ENCODE measurements at regions not wholly inside any gene's neighbourhood (a gene's known extent, or its start where the extent isn't known, plus 50 kb on each side); places are given as distances from the start of the nearest gene placed in this dataset.
"Not testable (repeated sequence)": the region's sequence is repeated elsewhere in the genome, so short reads cannot be mapped to it uniquely, and the experiment has no call there.

DNA sequence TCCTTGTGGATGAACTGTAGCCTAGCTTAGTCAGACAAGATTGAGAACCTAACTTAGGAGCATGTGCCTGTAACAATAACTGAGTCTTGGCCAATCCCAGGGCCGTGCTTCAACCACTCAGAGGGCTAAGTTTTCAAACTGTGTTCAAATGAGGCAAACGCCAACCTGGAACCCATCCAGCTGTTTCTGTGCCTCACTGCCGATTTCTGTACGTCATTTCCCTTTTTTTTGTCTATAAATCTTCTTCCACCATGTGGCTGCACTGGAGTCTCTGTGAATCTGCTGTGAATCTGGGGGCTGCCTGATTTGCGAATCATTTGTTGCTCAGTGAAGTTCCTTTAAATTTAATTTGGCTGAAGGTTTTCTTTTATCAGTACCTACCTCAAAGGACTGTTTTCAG lies 115.0 kb upstream of the CHD6 start (continued):
- TF ChIP-seq SP1 (IDR thresholded peaks at IDR 0.05; ENCODE audit: low read depth, low read length) = no peak
- no peak for TF ChIP-seq SP2 (IDR thresholded peaks at IDR 0.05; ENCODE audit: low read length)
- TF ChIP-seq TBP (IDR thresholded peaks at IDR 0.05; ENCODE audit: low read depth, low read length) = no peak

DNA sequence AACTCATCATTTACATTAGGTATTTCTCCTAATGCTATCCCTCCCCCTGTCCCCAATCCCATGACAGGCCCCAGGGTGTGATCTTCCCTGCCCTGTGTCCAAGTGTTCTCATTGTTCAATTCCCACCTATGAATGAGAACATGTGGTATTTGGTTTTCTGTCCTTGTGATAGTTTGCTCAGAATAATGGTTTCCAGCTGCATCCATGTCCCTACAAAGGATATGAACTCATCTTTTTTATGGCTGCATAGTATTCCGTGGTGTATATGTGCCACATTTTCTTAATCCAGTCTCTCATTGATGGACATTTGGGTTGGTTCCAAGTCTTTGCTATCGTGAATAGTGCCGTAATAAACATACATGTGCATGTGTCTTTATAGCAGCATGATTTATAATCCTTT lies 113.0 kb upstream of the CHD6 start:
- H3K56ac ChIP-seq (replicated peaks; ENCODE audit: insufficient read length, low read depth, low read length); H3K9me3 ChIP-seq (ENCODE audit: insufficient read depth in 2 of 2, low read depth in 1 of 2, low read length in 1 of 2); H3K14ac ChIP-seq (ENCODE audit: insufficient read length); H3K4ac ChIP-seq (replicated peaks; ENCODE audit: insufficient read length, low read depth, low read length); H4K5ac ChIP-seq (ENCODE audit: insufficient read length, low read depth, low read length); FAIRE-seq; H3K4me2 ChIP-seq (ENCODE audit: insufficient read depth in 1 of 2, low read depth in 2 of 2, low read length in 2 of 2); H3K79me1 ChIP-seq (ENCODE audit: low read depth, low read length); H3K27me3 ChIP-seq (replicated peaks in 1 of 4; ENCODE audit: control insufficient read depth in 3 of 4, extremely low read depth in 1 of 4, insufficient read depth in 3 of 4, low read length in 3 of 4); H2BK5ac ChIP-seq (ENCODE audit: low read depth, low read length); H4K8ac ChIP-seq (ENCODE audit: extremely low read depth, insufficient read depth, low read length); DNase-seq (ENCODE audit: low read depth in 1 of 2, low spot score in 2 of 2); H4K91ac ChIP-seq (replicated peaks; ENCODE audit: insufficient read length, low read length); H3K27ac ChIP-seq (ENCODE audit: low read depth, low read length); H3K36me3 ChIP-seq (ENCODE audit: control insufficient read depth in 2 of 4, insufficient read depth in 4 of 4, low read length in 3 of 4); H3K9ac ChIP-seq (replicated peaks in 1 of 4; ENCODE audit: extremely low read depth in 1 of 4, low read depth in 3 of 4, low read length in 3 of 4); H3K4me1 ChIP-seq (replicated peaks in 1 of 4; ENCODE audit: control insufficient read depth in 3 of 4, insufficient read depth in 4 of 4, low read length in 3 of 4); H2BK15ac ChIP-seq (ENCODE audit: low read length); H3K23ac ChIP-seq (ENCODE audit: insufficient read length); H4K20me1 ChIP-seq (replicated peaks in 1 of 2; ENCODE audit: control insufficient read depth in 1 of 2, insufficient read depth in 2 of 2, low read length in 2 of 2); H3K23me2 ChIP-seq (ENCODE audit: low read depth, low read length); H2BK120ac ChIP-seq (replicated peaks; ENCODE audit: low read depth, low read length); H2AK5ac ChIP-seq (ENCODE audit: low read depth, low read length); H2BK20ac ChIP-seq (ENCODE audit: low read length); H3K4me3 ChIP-seq (ENCODE audit: extremely low read depth in 1 of 4, insufficient read depth in 2 of 4, low read depth in 3 of 4, low read length in 4 of 4); H3K18ac ChIP-seq (ENCODE audit: extremely low read depth, low read length); POLR2A ChIA-PET (ENCODE audit: partially characterized antibody); H3K79me2 ChIP-seq (ENCODE audit: control insufficient read depth in 1 of 2, insufficient read depth in 2 of 2, low read length in 2 of 2); H2AFZ ChIP-seq (ENCODE audit: low read length); H2BK12ac ChIP-seq (ENCODE audit: low read depth, low read length): not testable (repeated sequence)
- CTCF ChIA-PET (ENCODE audit: partially characterized antibody) = interaction anchor here (2.0 kb wide), 1 partner anchor 29 kb away, joined by 5 read pairs; no protein-coding TSS in a partner anchor
- WGBS, 2 experiments (ENCODE audit: extremely low coverage in 1 of 2, insufficient coverage in 1 of 2, insufficient read length in 1 of 2, insufficient replicate concordance in 2 of 2, low coverage in 1 of 2, low lambda C conversion rate in 2 of 2, missing lambda C conversion rate in 1 of 2) = 95% methylated on average over 3 of the region's 3 CpGs; no CpG with 5 or more reads in 1 of the 2 experiments

Data from H1 (cell line).